SJCRH30 (cell line): ENCODE measurements at regions not wholly inside any gene's neighbourhood (a gene's known extent, or its start where the extent isn't known, plus 50 kb on each side); places are given as distances from the start of the nearest gene placed in this dataset.
"Not testable (repeated sequence)": the region's sequence is repeated elsewhere in the genome, so short reads cannot be mapped to it uniquely, and the experiment has no call there.

Source experiments
- DNase-seq, 2 experiments: peaks; one replicate each; pipeline ENCODE4 v3.0.0-alpha.2; 2015 to 2020
- H3K27ac ChIP-seq: fragments of 250-450 bp; sonication (Bioruptor Pico); 2 replicates; pipeline ENCODE4 v1.5.1; 2020; ENCODE audit warnings: mild to moderate bottlenecking, moderate library complexity
- H3K27me3 ChIP-seq: fragments of 250-450 bp; sonication (Bioruptor Pico); 2 replicates; pipeline ENCODE4 v1.5.1; 2020; ENCODE audit warnings: mild to moderate bottlenecking, moderate library complexity
- H3K36me3 ChIP-seq: fragments of 250-450 bp; sonication (Bioruptor Pico); 2 replicates; pipeline ENCODE4 v1.5.1; 2020; ENCODE audit warnings: mild to moderate bottlenecking, moderate library complexity
- H3K4me1 ChIP-seq: fragments of 250-450 bp; sonication (Bioruptor Pico); 2 replicates; pipeline ENCODE4 v1.5.1; 2020; ENCODE audit warnings: mild to moderate bottlenecking, moderate library complexity
- H3K4me3 ChIP-seq: fragments of 250-450 bp; sonication (Bioruptor Pico); 2 replicates; pipeline ENCODE4 v1.5.1; 2020; ENCODE audit warnings: mild to moderate bottlenecking, moderate library complexity
- H3K9me3 ChIP-seq: fragments of 250-450 bp; sonication (Bioruptor Pico); replicated peaks from 2 replicates; pipeline ENCODE4 v1.5.1; 2020; ENCODE audit warnings: mild to moderate bottlenecking, moderate library complexity

DNA sequence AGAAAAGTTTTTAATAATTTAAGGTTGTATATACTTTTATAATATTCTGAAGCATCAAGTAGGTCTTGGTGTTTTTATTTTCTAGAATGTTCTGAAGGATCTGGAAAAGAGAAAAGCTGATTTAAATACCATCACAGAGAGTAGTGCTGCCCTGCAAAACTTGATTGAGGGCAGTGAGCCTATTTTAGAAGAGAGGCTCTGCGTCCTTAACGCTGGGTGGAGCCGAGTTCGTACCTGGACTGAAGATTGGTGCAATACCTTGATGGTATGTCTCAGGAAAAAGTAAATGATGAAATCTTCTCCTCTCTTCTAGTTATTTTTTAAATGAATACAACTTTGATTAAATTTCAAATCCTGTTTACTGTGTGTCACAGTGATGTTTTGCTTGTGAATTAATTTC, 225.7 kb downstream of the UTRN start:
- H3K4me3 ChIP-seq: no peak overlapping the region
- DNase-seq: no peak
- peaks cover 4% of the 10 kb centered on the region; the same call in 1 of the 2 replicates for H3K9me3 ChIP-seq
- no peaks in the 10 kb centered on the region for H3K36me3 ChIP-seq
- H3K27me3 ChIP-seq: no peaks in the 10 kb centered on the region
- H3K4me1 ChIP-seq: no peaks in the 10 kb centered on the region
- no peak overlapping the region for H3K27ac ChIP-seq

DNA sequence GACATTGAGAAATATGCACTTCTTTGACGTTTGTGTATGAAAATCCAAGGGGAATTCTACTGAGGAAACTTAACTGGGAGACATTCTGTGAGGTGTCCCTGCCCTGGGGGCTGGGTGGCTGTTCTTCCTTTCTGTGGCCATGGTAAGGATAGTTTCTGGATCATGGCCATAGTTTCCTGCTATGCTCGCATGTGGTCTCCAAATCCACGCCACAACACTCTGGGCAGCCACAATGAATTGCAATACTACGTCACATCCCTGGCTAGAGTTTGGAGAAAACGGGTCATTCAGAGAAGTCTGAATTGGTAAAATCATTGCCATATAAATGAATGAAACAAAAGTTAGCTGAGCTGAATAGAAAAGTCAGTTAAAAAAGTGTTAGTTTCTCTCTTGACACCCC, 230.6 kb downstream of the UTRN start:
- no peaks in the 10 kb centered on the region for H3K27me3 ChIP-seq
- H3K4me1 ChIP-seq: no peaks in the 10 kb centered on the region

GRCh38 chr6:144519426-144519825, 234.3 kb downstream of the UTRN start:
- no peaks in the 10 kb centered on the region for H3K4me1 ChIP-seq
- DNase-seq: no peak

More for the DNA sequence above, 230.6 kb downstream of the UTRN start:
- H3K9me3 ChIP-seq: no peaks in the 10 kb centered on the region
- DNase-seq: no peak
- H3K36me3 ChIP-seq: peaks cover 15% of the 10 kb centered on the region; the same call in 1 of the 2 replicates
- no peak overlapping the region for H3K4me3 ChIP-seq
- H3K27ac ChIP-seq: no peak overlapping the region

DNA sequence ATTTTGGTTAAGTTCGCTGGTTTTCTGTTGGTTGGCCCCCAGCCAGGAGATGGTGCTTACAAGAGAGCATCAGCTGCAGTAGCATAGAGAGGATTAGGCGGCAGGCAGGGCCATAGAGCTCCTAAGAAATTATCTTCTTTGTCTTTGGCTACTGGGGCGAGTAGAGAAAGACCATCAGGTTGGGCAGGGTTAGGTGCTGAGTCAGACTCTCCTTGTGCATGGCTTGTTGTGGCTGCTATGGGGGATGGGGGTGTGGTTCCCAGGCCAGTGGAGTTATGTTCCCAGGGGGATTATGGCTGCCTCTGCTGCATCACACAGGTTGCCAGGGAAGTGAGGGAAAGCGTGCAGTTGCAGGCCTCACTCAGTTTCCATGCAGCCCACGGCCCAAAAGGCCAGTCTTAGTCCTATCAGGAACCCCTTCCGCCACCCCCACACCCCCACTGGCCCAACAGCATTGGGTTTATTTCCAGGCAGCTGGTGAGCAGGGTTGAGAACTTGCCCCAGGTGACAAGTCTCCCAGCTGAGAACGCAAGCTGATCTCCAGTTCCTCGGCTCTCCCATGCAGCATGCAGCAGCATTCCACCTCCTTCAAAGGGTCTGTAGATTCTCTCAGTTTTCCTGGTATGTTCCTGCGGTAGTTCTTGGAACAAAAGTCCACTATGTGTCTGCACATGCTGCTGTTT, 243.7 kb downstream of the UTRN start:
- Histone ChIP-seq H3K27ac (peak overlapping the region; percentile 32), H3K27me3 (no peaks in the 10 kb centered on the region), H3K36me3 (peaks cover 7% of the 10 kb centered on the region), H3K4me3 (no peak overlapping the region), H3K9me3 (no peaks in the 10 kb centered on the region), H3K4me1 (peaks cover 7% of the 10 kb centered on the region)
- peak; percentile 64 to 69 for DNase-seq

More at GRCh38 chr6:144519426-144519825, 234.3 kb downstream of the UTRN start:
- H3K9me3 ChIP-seq: no peaks in the 10 kb centered on the region
- no peak overlapping the region for H3K4me3 ChIP-seq
- no peaks in the 10 kb centered on the region for H3K27me3 ChIP-seq
- H3K36me3 ChIP-seq: peaks cover 27% of the 10 kb centered on the region
- no peak overlapping the region for H3K27ac ChIP-seq

DNA sequence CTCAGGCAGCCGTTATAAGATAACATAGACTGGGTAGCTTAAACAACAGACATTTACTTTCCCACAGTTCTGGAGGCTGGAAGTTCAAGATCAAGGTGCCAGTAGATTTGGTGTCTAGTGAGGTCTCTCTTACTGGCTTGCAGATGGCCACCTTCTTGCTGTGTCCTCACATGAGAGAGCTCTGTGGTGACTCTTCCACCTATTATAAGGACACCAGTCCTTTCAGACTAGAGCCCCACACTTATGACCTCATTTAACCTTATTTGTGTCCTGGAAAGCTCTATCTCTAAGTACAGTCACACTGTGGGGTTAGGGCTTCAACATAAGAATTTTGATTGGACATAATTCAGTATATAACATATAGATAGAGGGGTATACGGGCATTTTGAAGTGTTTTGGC, 245.0 kb downstream of the UTRN start:
- H3K27ac ChIP-seq: no peak overlapping the region
- H3K36me3 ChIP-seq: peaks cover 5% of the 10 kb centered on the region; the same call in 1 of the 2 replicates
- H3K27me3 ChIP-seq: no peaks in the 10 kb centered on the region
- peaks cover 7% of the 10 kb centered on the region for H3K4me1 ChIP-seq
- DNase-seq: no peak
- no peak overlapping the region for H3K4me3 ChIP-seq
- no peaks in the 10 kb centered on the region for H3K9me3 ChIP-seq

GRCh38 chr6:144532238-144532637, 247.1 kb downstream of the UTRN start:
- H3K27me3 ChIP-seq, H3K27ac ChIP-seq, H3K4me1 ChIP-seq, DNase-seq, H3K9me3 ChIP-seq, H3K4me3 ChIP-seq, H3K36me3 ChIP-seq: not testable (repeated sequence)

DNA sequence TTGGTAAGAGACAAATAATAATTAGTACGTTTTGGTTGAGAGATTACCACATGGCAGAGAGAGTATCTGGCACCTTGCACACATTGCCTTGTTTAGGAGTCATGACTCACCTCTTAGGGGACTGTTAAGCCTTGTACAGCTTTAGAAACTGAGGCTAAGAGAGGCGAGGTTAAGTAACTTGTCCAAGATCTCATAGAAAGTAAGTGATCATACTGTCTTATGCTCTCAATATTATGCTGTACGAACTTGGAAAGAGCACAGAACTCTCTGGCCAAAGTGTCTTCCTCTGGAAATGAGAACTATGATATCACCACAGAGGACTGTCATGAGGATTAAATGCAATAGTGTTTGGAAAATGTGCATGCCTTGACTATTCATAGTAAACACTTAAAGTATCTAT, 249.0 kb downstream of the UTRN start:
- Histone ChIP-seq H3K27me3 (no peaks in the 10 kb centered on the region), H3K4me3 (no peak overlapping the region), H3K36me3 (peaks cover 12% of the 10 kb centered on the region), H3K27ac (no peak overlapping the region), H3K9me3 (no peaks in the 10 kb centered on the region), H3K4me1 (no peaks in the 10 kb centered on the region)
- DNase-seq: no peak

- no peaks in the 10 kb centered on the region for H3K9me3 ChIP-seq
- H3K27me3 ChIP-seq: no peaks in the 10 kb centered on the region
- peaks cover 19% of the 10 kb centered on the region for H3K36me3 ChIP-seq
- no peak for DNase-seq
- H3K4me3 ChIP-seq: no peak overlapping the region
- no peak overlapping the region for H3K27ac ChIP-seq
- H3K4me1 ChIP-seq: no peaks in the 10 kb centered on the region
Measured at GRCh38 chr6:144535630-144536029, 250.5 kb downstream of the UTRN start.

DNA sequence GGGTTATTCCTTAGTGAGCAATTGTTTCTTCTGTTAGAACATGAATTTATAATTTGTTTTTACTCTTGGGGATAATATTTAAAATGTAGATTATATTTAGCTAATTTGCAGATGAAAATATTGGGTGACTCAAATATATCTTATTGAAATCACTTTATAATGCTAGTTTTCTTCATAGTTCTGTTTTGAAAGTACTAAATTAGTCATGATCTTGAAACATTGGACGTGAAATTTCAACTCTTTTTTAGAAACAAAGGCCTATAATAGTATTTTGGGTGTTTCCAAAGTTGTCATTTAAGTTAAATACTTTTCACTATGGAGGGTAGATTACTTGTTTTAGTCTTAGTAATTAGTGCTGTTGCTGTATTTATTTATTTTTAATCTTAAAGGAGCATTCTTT, 250.9 kb downstream of the UTRN start:
- H3K9me3 ChIP-seq: no peaks in the 10 kb centered on the region
- H3K27me3 ChIP-seq: no peaks in the 10 kb centered on the region
- DNase-seq: no peak
- no peak overlapping the region for H3K4me3 ChIP-seq
- H3K36me3 ChIP-seq: peaks cover 19% of the 10 kb centered on the region
- no peak overlapping the region for H3K27ac ChIP-seq
- H3K4me1 ChIP-seq: no peaks in the 10 kb centered on the region

DNA sequence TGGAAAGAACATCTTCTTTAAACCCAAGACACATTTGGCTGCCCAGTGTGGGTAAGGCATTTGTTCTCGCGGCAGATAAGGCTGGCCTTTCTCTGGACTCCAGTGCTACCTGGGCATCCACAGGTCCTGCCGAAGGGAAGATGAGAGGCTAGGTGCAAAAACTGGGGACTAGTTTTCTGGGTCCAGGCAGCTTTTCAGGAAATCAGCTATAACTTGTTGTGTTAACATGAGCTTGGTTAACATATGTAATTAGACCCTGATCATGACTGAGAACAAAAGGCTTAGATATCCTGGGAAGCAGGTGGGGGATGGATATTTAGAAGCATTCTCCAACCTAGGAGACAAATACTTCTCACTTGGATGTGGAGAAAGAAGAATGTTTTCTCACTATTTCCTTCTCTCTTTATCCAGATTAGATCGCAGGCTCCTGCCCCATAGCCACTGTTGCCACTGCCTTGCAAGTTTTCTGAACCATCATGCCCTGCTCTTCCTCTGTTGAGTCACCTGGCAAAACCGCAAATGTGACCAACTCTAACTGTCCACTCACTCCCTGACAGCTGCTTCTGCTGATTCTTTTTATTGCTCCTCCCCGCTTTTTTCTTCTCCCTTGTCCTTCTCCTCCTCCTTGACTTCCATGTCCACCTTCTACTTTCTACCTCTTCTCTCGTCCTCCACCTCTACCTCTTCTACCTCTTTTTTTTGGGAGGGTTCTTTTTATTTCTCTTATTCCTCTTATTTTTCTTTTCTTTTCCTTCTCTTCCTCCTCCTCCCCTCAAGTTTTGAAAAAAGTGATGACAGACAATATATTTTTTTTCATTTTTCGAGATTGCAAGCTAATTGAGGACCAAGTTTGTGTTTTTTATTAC, 258.1 kb downstream of the UTRN start:
- no peaks in the 10 kb centered on the region for H3K9me3 ChIP-seq
- no peaks in the 10 kb centered on the region for H3K4me1 ChIP-seq
- no peak overlapping the region for H3K27ac ChIP-seq
- H3K4me3 ChIP-seq: no peak overlapping the region
- H3K36me3 ChIP-seq: peaks cover 16% of the 10 kb centered on the region; the same call in 1 of the 2 replicates
- DNase-seq: peak; percentile 13 to 23
- H3K27me3 ChIP-seq: no peaks in the 10 kb centered on the region

- H3K36me3 ChIP-seq: peaks cover 14% of the 10 kb centered on the region; the same call in 1 of the 2 replicates
- H3K27ac ChIP-seq: no peak overlapping the region
- no peak overlapping the region for H3K4me3 ChIP-seq
Measured at GRCh38 chr6:144544266-144544830, 259.2 kb downstream of the UTRN start.

DNA sequence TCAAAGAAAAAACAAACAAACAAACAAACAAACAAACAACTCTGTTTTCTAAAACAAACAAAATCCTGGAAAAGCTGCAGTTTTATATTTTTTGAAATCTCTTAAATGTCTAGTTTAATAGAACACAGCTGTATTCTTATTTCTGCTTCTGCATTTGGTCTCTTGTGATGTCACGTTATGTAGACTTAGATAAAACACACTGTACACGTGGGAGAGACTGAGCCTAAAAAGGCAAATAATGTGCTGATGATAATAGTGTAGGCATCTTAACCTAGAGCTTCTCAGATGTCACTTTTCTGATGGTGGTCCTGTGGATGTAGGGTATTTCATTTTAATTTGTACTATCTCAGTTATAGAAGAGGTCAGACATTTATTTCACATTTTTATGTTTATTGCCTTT, 261.7 kb downstream of the UTRN start:
- Histone ChIP-seq H3K4me1 (no peaks in the 10 kb centered on the region), H3K36me3 (peaks cover 16% of the 10 kb centered on the region), H3K4me3 (no peak overlapping the region), H3K27ac (no peak overlapping the region), H3K9me3 (no peaks in the 10 kb centered on the region), H3K27me3 (no peaks in the 10 kb centered on the region)
- DNase-seq: no peak

More at GRCh38 chr6:144544266-144544830, 259.2 kb downstream of the UTRN start:
- no peaks in the 10 kb centered on the region for H3K4me1 ChIP-seq
- no peak for DNase-seq
- H3K27me3 ChIP-seq: no peaks in the 10 kb centered on the region
- no peaks in the 10 kb centered on the region for H3K9me3 ChIP-seq

DNA sequence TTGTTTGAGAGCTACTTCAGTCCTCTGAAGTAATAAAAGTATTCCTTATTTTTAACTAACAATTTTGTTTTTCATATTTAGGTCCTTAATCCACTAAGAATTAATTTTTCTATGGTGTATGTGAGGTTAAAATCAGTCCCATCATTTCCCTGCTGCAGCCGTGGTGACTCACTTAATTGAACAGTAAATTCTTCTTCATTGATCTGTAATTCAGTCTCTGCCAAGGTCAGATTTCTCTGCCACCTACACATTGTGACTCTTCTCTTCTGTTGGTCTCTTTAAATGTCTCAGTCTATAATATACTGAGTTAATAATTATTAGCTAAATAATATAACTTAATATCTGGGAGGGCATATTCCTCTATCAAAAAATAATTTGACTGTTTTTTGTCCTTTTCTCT, 262.3 kb downstream of the UTRN start:
- H3K36me3 ChIP-seq: peaks cover 19% of the 10 kb centered on the region
- H3K4me1 ChIP-seq: no peaks in the 10 kb centered on the region
- no peak overlapping the region for H3K27ac ChIP-seq
- no peak overlapping the region for H3K4me3 ChIP-seq
- H3K9me3 ChIP-seq: no peaks in the 10 kb centered on the region
- no peak for DNase-seq
- H3K27me3 ChIP-seq: no peaks in the 10 kb centered on the region

DNA sequence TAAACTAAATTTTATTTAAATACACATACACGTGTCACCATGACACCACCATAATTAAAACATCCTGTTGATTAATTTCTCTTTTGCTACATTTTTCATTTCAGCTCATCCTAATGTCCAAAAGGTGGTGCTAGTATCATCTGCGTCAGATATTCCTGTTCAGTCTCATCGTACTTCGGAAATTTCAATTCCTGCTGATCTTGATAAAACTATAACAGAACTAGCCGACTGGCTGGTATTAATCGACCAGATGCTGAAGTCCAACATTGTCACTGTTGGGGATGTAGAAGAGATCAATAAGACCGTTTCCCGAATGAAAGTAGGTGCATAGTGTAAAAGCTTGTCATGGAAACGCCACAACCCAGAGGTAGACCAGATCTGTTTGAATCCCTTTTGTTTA, 263.4 kb downstream of the UTRN start:
- H3K9me3 ChIP-seq: no peaks in the 10 kb centered on the region
- no peaks in the 10 kb centered on the region for H3K27me3 ChIP-seq
- no peak overlapping the region for H3K27ac ChIP-seq
- no peak overlapping the region for H3K4me3 ChIP-seq
- no peaks in the 10 kb centered on the region for H3K4me1 ChIP-seq
- no peak for DNase-seq
- peaks cover 23% of the 10 kb centered on the region for H3K36me3 ChIP-seq
